Stomach (tissue), 4 donors: ENCODE measurements at regions not wholly inside any gene's neighbourhood (a gene's known extent, or its start where the extent isn't known, plus 50 kb on each side); places are given as distances from the start of the nearest gene placed in this dataset.

Experiments
- EP300 ChIP-seq: sonication (generic); formaldehyde crosslinking; IDR thresholded peaks from one replicate; pipeline ENCODE4 v1.6.1; 2017; ENCODE audit warnings: antibody characterized with exemption
- POLR2A ChIP-seq, 4 donors: fragments of 450-650 bp; IDR thresholded peaks; one replicate each; pipeline ENCODE4 v1.6.1; 2016; ENCODE audit warnings: antibody characterized with exemption in 4 of 4, control low read depth in 2 of 4, mild to moderate bottlenecking in 1 of 4, moderate library complexity in 1 of 4
- TF ChIP-seq, protein P1 (sequence below), 7 experiments: fragments of 450-650 bp in 4 of 7; fragments of 200-600 bp in 3 of 7; sonication (generic) in 3 of 7; IDR thresholded peaks; one replicate each; pipeline ENCODE4 v1.5.1; 2016 to 2019; ENCODE audit warnings: antibody characterized with exemption in 7 of 7, control low read depth in 2 of 7, mild to moderate bottlenecking in 1 of 7

GRCh38 chr3:106710596-106710995, 666.6 kb upstream of the CCDC54 start:
- TF ChIP-seq, protein P1, sequence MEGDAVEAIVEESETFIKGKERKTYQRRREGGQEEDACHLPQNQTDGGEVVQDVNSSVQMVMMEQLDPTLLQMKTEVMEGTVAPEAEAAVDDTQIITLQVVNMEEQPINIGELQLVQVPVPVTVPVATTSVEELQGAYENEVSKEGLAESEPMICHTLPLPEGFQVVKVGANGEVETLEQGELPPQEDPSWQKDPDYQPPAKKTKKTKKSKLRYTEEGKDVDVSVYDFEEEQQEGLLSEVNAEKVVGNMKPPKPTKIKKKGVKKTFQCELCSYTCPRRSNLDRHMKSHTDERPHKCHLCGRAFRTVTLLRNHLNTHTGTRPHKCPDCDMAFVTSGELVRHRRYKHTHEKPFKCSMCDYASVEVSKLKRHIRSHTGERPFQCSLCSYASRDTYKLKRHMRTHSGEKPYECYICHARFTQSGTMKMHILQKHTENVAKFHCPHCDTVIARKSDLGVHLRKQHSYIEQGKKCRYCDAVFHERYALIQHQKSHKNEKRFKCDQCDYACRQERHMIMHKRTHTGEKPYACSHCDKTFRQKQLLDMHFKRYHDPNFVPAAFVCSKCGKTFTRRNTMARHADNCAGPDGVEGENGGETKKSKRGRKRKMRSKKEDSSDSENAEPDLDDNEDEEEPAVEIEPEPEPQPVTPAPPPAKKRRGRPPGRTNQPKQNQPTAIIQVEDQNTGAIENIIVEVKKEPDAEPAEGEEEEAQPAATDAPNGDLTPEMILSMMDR (IDR thresholded peaks at IDR 0.05): no peak
- TF ChIP-seq POLR2A (IDR thresholded peaks at IDR 0.05) (no peak), EP300 (no peak)
